ENCODE measurements at regions not wholly inside any gene's neighbourhood (a gene's known extent, or its start where the extent isn't known, plus 50 kb on each side); places are given as distances from the start of the nearest gene placed in this dataset.

DNA sequence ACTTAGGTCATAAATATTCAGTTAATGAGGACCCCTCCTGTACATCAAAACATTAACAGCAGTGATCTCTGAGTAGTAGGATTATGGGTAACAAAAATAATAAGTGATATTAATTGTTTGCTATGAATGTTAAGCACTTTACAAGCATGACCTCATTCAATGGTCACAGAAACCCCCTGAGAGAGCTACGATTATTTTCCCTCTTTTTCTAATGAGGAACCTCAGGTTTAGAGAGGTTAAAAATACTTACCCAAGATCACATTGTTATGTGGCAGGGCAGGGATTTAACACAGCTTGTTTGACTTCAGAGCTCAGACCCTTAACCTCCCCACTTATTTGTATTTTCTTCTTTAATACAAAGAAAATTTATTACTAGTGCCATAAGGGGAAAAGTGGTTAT, 228.2 kb downstream of the TBL1XR1 start:
- DNase-seq (ENCODE audit: low read depth), result no peak

DNA sequence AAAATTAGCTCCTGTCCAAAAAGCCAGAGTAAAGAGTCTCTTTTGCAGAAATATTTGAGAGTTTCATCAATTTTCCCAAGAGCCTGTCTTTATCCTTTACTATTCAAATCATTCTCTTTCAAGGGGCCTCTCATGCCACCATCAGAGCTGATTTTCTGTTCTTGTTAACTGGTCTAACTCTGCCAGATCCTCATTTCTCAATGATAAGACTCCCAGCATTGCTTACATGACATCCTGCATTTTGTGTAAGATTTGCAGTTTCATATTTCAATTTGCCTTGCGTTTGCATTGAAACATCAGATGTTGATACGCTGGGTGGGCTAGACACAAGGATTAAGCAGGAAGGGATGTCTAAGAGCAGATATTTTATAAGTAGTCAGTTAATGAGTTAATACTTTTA, 228.7 kb downstream of the TBL1XR1 start:
- DNase-seq (ENCODE audit: low read depth), result no peak

DNA sequence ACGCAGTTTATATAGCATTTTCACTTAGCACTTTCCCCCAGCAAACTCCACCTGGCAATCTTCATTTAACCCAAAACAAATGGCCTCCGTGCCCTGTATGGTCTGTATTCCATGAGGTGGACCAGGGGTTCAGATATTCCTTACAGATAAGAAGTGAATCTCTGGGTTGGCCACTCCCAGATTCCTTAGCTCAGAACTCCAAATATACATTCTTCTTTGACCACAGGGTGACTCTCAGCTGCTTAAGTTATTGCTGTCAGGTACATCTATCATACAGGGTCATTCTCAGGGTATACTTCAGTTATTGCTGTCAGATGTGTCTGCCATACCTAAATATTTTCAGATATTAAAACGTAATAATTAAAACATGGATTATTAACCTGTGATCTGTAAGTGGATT, 229.8 kb downstream of the TBL1XR1 start:
- DNase-seq (ENCODE audit: low read depth), result no peak

DNA sequence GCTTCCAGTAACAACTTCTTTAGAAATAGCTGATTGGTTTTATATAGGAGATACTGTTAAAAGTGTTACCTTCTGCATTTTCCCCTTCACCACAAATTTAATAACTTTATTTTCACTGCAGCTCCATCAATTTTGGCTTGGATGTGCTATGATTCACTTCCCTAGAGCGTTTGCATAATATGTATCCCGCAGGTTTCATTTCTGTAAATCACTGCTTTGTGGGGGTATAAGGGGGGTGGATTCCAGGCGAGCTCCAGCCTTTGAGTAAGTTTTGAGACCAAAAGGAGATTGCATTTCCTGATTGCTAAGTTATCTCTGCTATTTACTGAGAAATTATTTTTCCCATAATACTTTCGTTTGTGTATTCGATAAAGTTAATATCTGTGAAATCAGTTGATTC, 232.6 kb downstream of the TBL1XR1 start:
- no peak for DNase-seq (ENCODE audit: low read depth)

DNA sequence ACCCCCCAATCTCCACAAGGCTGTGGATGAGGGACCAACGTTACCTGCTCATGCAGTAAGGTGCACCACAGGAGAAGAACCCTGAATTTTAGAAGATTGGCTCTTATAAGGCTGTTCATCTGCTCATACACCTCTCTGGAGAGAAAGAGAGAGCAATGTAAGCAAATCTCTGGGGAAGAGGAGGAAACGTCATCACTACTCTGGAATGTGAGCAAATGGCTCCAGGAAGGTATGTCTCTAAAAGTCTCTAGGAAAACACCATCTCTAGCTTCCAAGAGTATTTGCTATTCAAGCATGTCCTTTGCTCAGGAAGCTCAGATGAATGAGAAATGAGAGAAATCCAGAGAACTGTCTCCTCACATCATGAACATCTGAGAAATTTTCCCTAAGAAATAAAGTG, 235.4 kb downstream of the TBL1XR1 start:
- no peak for DNase-seq (ENCODE audit: low read depth)

DNA sequence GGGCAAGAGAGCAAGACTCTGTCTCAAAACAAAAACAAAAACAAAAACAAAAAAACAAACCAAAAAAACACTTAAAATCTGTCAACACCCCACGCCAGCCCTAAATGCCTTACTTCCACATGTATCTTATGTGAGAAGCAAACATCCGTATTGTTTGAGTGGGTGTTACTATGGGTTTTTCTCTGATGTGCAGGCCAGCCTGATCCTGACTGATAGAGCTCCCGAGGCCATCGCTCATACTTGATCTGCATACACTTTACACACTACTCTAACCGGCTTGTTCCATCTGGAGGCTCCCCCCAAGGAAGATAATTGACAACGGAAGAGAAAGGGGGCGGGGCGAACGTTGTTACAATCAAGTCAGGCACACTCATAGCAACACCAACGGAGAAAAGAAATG, 237.4 kb downstream of the TBL1XR1 start:
- DNase-seq (ENCODE audit: low read depth), result no peak

DNA sequence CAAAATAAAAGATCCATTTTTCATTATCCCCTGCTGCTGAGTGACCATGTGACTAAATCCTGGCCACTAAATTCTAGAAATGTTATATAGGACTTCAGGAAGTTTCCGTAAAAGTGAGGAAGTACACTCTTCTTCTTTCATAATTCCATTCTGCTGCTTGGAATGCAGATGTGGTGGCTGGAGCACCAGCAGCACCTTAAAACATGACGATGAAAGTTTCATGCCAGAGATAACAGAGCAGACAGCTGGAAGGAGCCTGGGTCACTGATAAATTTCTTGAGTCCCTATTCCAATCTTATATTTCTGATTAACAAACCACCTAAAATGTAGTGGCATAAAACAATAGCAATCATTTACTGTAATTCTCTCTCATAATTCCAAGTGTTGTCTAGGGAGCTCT, 238.7 kb downstream of the TBL1XR1 start:
- no peak for DNase-seq (ENCODE audit: low read depth)

DNA sequence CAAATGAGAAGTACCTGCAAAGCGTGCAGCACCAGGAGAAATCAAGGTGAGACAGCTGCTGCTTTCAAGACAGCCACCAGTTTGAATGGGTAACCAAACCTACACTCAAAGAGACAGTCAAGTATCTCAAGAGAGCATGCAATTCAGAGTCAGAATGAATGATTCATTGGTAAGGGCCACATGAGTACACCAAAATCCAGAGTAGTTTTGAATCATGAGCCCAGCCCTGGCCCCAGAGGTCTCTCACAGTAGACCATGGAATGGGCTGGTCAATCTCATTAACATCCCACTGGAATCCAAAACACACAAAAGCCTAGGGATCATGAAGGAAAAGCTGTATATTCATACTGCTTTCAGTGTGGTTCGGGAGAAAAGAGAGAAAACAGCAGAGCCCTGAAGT, 242.8 kb downstream of the TBL1XR1 start:
- DNase-seq (ENCODE audit: low read depth), result no peak

DNA sequence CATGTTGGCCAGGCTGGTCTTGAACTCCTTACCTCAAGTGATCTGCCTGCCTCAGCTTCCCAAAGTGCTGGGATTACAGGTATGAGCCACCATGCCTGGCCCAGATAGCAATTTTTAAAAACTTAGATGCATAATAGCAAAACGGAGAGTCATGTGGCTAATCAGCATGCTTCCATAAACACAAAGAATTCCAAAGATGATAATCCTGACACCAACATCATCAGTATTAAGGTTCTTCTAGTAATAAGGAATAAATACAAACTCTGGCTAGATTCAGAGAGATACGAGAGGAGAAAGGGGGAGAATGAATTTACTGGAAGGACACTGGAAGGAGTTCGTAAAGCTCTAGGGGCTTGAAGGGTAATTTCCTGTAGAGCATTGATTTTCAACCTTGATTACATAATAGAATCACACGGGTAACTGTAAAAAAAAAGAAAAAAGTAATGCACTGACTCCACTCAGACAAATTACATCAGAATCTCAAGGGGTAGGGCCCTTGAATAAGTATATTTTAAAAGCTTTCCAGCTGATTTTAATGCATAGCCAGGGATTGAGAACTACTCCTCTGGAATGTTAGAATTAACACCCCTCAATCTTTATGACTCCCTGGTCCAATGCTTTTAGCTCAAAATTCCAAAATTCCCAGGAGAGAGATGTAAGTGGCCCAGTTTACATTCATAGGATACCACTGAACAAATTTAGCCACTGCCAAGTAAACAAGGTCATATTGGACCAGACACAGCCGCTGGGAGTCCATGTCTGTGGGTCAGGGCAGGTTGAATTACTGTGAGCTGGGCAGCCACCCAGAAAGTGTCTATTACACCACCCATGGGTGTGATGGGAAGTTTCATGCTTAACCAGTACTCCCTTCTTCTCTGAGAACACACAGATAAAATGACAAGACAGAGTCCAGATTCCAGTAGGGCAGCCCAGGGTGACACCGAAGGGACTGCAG, 243.9 kb downstream of the TBL1XR1 start:
- no peak for DNase-seq (ENCODE audit: low read depth)

DNA sequence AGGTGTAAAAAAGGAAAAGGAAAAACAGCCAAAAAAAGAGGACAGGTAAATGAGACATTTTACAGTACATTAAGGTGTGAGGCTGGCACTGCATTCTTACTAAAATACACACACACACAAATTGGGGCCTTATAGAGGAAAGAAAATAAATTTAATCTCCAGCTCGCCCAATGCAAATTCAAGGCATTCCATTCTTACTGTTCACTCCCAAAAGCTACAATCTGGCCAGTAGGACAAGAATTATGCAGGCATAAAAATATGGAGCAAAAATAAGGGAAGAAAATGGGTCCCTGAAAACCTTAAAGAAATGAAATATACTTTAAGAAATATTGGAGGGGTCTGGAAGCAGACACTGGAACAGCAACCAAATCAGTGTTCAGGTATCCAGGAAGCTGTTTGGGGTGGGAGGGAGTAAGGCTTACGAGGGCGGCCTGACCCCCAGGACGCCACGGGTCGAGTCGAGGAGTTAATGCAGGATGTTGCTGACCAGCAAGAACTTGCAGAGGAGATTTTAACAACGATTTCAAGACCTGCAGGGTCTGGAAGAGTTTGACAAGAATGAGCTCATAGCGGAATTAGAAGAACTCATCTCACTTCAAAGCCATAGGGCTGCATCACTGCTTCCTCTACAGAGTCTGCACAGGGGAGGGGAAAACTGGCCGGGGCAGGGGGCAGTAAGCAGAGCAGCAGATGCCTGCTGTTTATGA, 245.5 kb downstream of the TBL1XR1 start:
- no peak for DNase-seq (ENCODE audit: low read depth)

DNA sequence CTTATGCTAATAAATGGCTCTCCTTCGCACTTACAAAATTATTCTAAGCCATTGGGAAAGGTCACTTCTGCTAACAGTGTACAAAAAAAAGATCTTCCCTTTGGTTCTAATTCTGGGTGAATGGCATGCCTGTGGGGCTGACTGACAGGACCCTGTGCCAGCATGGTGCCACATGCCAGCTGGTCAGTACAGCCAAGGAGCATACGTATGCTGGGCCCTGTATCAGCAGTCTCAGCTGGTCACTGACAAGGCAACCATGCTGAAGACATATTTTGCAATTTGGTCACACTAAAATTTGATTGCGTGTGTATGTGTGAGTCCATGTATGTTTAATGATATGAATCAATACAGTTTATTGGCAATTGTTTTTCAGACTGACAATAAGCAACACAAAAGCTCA, 246.1 kb downstream of the TBL1XR1 start:
- DNase-seq (ENCODE audit: low read depth), result no peak

DNA sequence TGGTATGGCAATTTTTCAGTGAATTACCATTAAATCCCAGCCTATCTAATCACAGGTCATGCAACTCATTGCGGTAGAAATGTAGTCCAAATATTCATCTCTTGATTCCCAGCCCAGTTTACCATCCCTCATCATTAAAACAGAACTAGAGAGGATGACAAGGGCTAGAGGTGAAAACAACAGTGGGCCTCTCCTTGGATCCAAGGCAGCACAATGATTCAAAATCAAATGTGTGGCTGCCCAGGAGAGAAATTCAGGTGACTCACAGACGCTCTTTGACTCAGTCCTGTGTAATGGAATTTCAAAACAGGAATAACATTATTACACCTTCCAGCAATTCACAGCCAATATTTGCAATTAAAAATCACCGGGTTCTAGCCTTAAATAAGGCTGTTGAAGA, 246.5 kb downstream of the TBL1XR1 start:
- DNase-seq (ENCODE audit: low read depth), result no peak

DNA sequence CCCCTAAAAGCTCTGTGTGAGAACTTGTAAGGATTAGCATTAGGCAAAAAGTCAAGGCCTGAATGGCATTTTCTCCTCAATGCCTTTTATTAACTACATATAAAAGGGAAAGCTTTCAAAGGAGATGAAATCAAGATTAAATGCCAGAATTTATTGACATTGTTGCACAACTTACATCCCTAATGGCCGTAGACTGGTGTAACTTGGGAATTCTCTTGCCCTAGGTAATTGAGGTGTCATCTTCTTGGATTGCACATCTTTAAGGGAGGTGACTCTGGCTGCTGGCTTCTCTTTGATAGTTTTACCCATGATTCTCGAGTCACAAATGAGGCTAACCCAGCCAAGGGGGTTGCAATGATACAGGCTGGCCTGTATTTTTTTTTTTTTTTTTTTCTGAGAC, 249.1 kb downstream of the TBL1XR1 start:
- no peak for DNase-seq (ENCODE audit: low read depth)

DNA sequence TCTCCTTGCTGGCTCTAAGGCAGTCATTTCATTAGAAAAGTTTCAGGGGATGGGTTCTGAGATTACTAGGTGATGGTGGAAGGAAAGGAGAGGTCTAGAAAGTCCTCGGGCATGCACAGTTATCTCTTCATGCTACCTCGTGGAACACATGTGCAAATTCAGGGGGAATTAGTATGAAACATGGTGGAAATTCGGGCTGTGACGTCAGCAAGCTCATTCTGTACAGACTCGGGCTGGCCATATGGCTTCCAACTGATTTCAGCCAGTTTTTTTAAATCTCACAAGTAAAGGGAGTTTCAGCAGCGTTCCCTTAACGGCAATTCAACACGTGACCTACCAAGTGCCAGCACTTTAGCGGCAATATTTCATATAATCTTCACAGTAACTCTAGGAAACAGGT, 251.1 kb downstream of the TBL1XR1 start:
- no peak for DNase-seq (ENCODE audit: low read depth)

DNA sequence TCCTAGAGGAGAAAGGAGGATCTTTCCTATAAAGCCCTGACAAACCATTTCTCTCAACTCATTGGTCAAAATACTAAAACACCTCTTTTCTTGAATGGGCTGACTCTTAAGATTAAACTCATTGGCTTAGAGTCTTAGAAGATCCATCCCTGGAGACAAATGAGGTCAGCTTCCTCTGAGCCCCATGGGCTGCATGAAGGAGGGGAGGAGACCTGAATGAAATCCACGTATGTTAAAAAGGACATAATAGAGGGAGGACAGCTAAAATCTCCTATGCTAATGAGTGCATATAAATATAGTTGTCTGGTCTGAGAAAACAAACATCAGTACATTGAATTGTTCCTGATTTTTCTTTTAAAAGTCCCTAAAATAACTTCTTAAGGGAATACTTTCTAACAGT, 255.0 kb downstream of the TBL1XR1 start:
- DNase-seq (ENCODE audit: low read depth), result no peak

DNA sequence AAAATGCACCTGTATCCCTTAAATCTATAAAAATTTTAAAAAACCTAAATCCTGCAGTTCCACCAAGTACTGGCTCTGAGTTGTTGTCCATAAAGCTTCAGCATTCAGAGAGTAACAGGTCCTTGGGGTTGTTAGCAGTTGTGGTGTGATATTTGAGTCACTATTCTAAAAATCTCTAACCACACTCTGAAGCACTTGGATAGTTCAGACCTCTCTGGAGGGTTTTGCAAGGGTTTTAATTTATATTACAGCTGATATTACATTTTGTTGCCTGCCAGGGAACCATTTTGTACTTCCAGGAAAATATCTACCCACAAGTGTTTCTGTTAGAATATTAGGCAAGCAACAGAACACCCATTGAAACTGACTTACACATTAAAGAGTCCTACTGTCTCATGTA, 255.6 kb downstream of the TBL1XR1 start:
- no peak for DNase-seq (ENCODE audit: low read depth)

DNA sequence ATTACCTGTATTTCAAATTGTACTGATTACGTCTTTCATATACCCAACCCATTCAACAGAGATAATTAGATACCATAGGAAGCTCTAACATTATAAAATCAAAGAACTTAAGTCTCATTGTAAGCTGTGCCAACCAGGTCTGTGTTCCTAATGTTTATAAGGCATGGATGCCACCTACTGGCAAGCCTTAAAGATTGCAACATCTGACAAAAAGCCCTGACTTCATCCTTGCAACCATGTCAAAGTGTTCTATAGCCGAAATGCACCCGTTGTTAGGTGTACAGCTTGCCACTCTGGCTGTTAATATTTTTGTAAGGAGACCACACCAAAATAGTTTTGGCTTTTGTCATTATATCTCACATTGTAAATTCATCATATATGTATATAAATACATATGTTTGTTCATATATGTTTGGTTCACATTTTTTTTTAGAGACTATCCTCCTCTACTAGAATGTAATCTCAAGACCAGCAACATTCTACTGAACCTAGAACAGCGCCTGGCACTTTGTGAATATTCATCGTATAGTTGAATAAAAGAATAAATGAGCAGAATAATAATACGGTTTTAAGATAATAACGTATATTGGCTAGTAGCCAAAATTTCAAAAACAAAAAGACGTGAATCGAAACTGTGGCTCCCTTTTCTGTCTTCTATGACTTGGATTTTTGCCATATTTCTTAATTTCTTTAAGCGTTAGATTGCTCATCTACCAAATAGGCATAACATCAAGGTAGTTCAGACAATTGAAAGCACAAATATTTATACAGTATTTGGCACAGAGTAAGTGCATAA, 258.1 kb downstream of the TBL1XR1 start:
- peak; percentile 2 for DNase-seq (ENCODE audit: low read depth)

DNA sequence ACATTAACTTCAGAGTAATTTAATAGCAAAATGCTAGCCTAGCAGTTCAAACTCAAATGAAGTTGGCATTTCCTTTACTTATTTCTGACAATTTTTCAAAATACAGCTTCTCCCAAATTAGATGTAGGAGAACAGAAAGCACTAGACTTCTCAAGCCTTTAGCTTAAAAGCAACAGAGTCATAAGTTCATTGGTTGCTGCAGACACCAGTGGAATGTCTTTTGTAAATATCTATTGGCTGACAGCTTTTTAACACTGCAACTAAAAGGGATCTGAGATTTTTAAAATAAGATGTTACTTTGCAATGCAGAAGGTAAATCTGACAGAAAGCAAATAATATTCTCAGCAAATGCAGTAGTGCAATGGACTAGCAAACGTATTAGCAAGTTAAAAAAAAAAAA, 259.3 kb downstream of the TBL1XR1 start:
- no peak for DNase-seq (ENCODE audit: low read depth)

DNA sequence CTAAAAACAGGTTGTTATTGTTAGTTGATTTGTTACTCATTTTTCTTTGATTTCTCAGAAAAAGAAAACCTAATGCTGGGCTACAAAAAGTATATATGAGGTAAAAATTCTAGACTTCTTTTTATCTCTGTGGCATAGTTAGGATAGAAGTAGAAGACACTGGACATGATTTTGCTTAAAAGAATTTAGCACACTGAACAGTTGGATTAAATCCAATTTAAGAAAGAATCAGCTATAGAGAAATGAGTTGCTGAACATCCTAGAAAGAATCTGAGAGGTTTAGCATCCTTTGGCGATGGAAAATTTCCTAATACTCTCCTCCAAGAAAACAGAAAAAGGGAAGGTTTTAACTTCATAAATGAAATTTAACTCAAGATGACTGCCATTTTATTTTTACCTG, 259.7 kb downstream of the TBL1XR1 start:
- no peak for DNase-seq (ENCODE audit: low read depth)

DNA sequence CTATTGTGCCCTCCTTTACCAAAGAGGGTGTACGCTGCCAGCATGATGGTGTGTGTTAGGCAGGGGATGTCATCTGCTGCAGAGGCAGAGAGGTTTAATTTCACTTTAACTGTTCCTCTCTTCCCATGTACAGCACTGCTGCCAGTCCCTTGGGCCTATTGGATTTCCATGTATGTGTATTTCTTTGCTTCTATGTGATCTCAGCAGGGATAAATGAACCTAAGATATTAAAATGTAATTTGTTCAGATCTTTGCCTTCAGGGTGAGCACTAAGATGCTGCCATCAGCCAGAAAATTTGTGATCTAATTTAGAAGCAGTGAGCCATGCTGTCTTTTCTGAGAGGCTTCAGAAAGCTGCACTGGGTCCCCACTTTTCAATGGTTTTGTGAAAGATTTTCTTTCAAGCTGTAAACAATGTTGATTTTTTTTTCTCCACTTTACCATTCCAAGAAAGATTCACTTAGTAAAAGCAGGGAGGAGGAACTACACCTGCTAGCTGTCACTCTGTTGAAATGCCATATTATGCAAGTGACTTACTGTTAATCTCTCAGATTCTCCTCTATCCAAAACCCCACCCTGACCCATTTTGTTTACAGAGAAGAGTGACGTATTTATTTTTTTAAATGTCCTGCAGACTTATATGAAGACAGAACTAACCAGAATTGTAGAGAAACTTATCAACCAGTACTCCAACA, 261.9 kb downstream of the TBL1XR1 start:
- DNase-seq (ENCODE audit: low read depth), result no peak

DNA sequence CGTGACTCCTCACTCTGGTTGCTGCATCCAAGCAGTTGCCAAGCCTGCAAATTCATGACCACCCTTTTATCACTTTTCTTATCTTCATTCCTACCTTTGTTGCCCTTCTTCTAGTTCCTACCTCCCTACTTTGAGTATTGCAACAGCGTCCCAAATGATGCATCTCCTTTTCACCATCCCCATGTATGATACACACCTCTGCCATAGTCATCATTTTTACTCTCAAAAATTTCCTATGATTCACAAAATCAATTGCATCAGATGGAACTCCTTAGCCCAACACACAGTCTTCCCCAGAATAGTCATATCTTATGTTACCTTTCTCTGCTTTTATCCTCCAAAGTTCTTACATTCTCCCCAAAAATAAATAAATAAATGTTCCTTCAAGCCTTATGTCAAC, 262.6 kb downstream of the TBL1XR1 start:
- DNase-seq (ENCODE audit: low read depth), result no peak

DNA sequence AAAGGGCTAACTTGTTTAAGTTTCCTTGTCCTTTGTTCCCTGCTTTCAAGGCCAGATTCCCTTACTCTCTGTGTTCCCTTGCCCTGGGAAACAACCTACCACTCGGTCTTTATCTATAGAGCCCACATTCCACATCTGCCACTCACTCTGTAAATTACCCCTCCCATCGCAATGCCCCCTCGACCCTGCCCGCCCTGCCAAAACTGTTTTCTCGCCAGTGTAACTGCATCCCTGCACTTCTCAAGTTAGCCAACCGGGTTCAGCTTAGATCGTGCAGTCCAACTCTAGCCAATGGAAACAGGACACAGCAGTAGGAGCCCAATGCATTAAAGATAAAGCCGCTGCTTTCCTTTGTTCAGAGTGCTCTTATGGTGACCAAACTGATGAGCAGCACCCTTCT, 263.6 kb downstream of the TBL1XR1 start:
- no peak for DNase-seq (ENCODE audit: low read depth)
